Loucy (cell line): ENCODE measurements at regions not wholly inside any gene's neighbourhood (a gene's known extent, or its start where the extent isn't known, plus 50 kb on each side); places are given as distances from the start of the nearest gene placed in this dataset.

ENCODE experiments used
- CTCF ChIP-seq: fragments of 200-600 bp; sonication (generic); conservative IDR thresholded peaks from 2 replicates; pipeline ENCODE4 v1.5.1; 2014; ENCODE audit warnings: mild to moderate bottlenecking, antibody characterized with exemption, low read length
- EZH2phosphoT487 ChIP-seq: fragments of 200-600 bp; IDR thresholded peaks from 2 replicates; pipeline ENCODE4 v1.6.1; 2018; ENCODE audit warnings: antibody characterized with exemption, mild to moderate bottlenecking, moderate library complexity, borderline replicate concordance

DNA sequence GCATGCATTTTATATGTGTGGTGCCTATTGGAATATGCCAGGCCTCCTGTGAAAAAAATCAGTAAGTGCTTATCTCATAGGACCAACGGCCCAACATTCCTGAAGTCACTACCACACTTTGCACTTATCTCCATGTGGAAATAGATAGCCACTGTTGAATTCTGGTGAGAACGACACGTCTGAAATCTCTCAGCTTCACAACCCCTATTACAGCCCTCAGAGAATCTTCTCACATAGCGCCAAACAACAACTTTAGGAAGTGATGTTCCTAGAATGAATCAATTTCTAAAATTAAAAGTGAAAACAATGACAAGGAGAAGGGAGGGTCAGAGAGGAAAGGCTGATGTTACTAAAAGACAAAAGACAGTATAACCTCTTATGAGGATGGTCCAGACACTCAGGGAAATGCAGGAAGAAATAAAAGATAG, 270.8 kb upstream of the BTG1 start:
- TF ChIP-seq CTCF (no peak), EZH2phosphoT487 (no peak)
